Endothelial cell of umbilical vein (primary cell): ENCODE measurements at regions not wholly inside any gene's neighbourhood (a gene's known extent, or its start where the extent isn't known, plus 50 kb on each side); places are given as distances from the start of the nearest gene placed in this dataset.

Experiments used
- CTCF ChIP-seq, 2 donors: IDR thresholded peaks; 1 replicate in 1 of 2; 2 replicates in 1 of 2; pipeline ENCODE4 v1.5.1; 2011; ENCODE audit warnings: low read length in 2 of 2, mild to moderate bottlenecking in 2 of 2, moderate library complexity in 2 of 2, control low read depth in 1 of 2, inconsistent platforms in 1 of 2, low read depth in 1 of 2; ENCODE audit not compliant: insufficient read depth in 1 of 2; ENCODE audit errors: extremely low read depth in 1 of 2
- EZH2 ChIP-seq: IDR thresholded peaks from 2 replicates; pipeline ENCODE4 v1.6.1; 2012; ENCODE audit warnings: borderline replicate concordance, low read depth, mild to moderate bottlenecking, moderate library complexity, low read length, inconsistent platforms; ENCODE audit not compliant: severe bottlenecking
- POLR2AphosphoS5 ChIP-seq: IDR thresholded peaks from 2 replicates; pipeline ENCODE4 v1.6.1; 2012; ENCODE audit warnings: low read depth, mild to moderate bottlenecking, control low read depth, low read length, moderate library complexity; ENCODE audit not compliant: insufficient read depth

DNA sequence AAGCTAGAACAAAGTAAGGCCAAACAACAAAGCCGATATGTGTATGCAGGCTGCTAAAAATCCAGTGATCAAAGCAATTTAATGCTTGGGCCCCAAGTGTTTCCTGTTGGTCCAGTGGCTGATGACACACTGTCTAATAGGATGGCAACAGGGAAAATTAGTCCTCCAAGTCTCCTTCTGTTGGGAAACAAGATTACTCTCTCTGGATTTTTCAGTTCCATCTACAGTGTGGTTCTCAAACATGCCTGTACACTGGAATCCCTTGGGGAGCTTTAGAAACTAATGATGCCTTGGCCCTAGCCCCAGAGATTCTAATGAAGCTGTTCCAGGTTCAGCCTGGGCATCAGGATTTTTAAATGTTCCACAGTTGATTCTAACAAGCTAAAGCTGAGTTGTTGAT is 198.7 kb downstream of the AHR start:
- TF ChIP-seq CTCF (IDR thresholded peaks at IDR 0.05; ENCODE audit: extremely low read depth in 1 of 2, insufficient read depth in 1 of 2, low read depth in 1 of 2, low read length in 2 of 2) (no peak), POLR2AphosphoS5 (no peak), EZH2 (no peak)
